SJCRH30 (cell line): ENCODE measurements at regions not wholly inside any gene's neighbourhood (a gene's known extent, or its start where the extent isn't known, plus 50 kb on each side); places are given as distances from the start of the nearest gene placed in this dataset.
"Not testable (repeated sequence)": the region's sequence is repeated elsewhere in the genome, so short reads cannot be mapped to it uniquely, and the experiment has no call there.

Source experiments
- DNase-seq, 2 experiments: peaks; one replicate each; pipeline ENCODE4 v3.0.0-alpha.2; 2015 to 2020
- H3K27ac ChIP-seq: fragments of 250-450 bp; sonication (Bioruptor Pico); 2 replicates; pipeline ENCODE4 v1.5.1; 2020; ENCODE audit warnings: mild to moderate bottlenecking, moderate library complexity
- H3K27me3 ChIP-seq: fragments of 250-450 bp; sonication (Bioruptor Pico); 2 replicates; pipeline ENCODE4 v1.5.1; 2020; ENCODE audit warnings: mild to moderate bottlenecking, moderate library complexity
- H3K36me3 ChIP-seq: fragments of 250-450 bp; sonication (Bioruptor Pico); 2 replicates; pipeline ENCODE4 v1.5.1; 2020; ENCODE audit warnings: mild to moderate bottlenecking, moderate library complexity
- H3K4me1 ChIP-seq: fragments of 250-450 bp; sonication (Bioruptor Pico); 2 replicates; pipeline ENCODE4 v1.5.1; 2020; ENCODE audit warnings: mild to moderate bottlenecking, moderate library complexity
- H3K4me3 ChIP-seq: fragments of 250-450 bp; sonication (Bioruptor Pico); 2 replicates; pipeline ENCODE4 v1.5.1; 2020; ENCODE audit warnings: mild to moderate bottlenecking, moderate library complexity
- H3K9me3 ChIP-seq: fragments of 250-450 bp; sonication (Bioruptor Pico); replicated peaks from 2 replicates; pipeline ENCODE4 v1.5.1; 2020; ENCODE audit warnings: mild to moderate bottlenecking, moderate library complexity

DNA sequence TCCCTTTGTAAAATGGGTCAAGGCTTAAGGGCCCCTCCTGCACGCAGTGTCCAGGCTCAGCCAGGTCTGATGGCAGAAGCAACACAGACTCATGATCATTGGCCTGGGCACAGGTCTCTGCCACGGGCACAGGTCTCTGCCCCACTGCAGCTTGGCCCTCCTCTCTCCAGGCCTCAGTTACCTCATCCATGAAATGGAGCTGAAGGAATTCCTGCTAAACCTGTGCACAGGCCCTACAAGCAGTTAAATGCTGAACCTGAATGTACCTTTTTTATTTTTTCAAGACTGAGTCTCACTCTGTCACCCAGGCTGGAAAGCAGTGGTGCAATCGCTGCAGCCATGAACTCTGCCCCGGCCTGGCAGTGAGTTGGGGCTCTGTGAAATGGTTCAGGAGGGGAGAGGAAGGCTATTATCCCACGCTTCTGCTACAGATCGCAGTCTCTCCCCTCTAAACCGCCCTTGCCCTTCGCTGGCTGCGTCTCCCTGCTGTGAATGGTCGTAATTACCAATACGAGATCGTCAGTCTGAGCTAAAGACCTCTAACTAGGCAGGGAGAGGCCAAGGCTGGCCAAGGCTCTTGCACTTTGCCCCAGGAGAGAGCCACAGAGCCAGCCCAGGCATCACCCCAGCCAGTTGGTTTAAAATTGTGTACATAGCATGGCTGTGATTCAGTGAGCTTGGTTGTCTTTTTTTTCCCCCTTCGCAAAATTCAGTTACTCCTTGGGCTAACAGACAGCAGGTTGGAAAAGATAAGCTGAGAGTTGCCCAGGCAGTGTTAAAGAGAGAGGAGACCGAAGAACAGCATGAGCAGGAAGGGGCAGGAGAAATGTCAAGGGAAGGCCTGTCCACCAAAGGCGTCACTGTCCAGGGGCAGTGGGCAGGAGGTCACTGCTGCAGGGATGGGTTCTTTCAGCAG is 93.0 kb upstream of the KCTD7 start:
- no peaks in the 10 kb centered on the region for H3K9me3 ChIP-seq
- no peaks in the 10 kb centered on the region for H3K36me3 ChIP-seq
- no peak overlapping the region for H3K27ac ChIP-seq
- no peaks in the 10 kb centered on the region for H3K27me3 ChIP-seq
- H3K4me3 ChIP-seq = no peak overlapping the region
- no peaks in the 10 kb centered on the region for H3K4me1 ChIP-seq
- DNase-seq = no peak

DNA sequence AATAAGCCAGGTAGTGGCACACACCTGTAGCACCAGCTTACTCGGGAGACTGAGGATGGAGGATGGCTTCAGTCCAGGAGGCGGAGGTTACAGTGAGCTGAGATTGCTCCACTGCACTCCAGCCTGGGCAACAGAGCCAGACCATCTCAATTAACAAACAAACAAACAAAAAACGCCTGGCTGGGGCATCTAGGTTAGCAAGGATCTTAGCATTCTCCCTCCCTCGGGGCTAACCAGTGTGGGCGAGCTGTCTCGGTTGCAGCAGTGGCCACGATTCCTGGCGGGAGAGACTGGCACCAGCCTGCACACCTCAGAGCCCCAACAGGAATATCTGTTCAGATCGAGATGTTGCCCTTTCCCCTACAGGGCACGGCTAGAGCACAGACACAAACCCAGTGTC is 91.3 kb upstream of the KCTD7 start:
- H3K27me3 ChIP-seq = no peaks in the 10 kb centered on the region
- no peaks in the 10 kb centered on the region for H3K9me3 ChIP-seq
- no peaks in the 10 kb centered on the region; the same call in 1 of the 2 replicates for H3K36me3 ChIP-seq
- H3K27ac ChIP-seq = no peak overlapping the region
- DNase-seq = no peak
- no peak overlapping the region for H3K4me3 ChIP-seq
- H3K4me1 ChIP-seq = no peaks in the 10 kb centered on the region

DNA sequence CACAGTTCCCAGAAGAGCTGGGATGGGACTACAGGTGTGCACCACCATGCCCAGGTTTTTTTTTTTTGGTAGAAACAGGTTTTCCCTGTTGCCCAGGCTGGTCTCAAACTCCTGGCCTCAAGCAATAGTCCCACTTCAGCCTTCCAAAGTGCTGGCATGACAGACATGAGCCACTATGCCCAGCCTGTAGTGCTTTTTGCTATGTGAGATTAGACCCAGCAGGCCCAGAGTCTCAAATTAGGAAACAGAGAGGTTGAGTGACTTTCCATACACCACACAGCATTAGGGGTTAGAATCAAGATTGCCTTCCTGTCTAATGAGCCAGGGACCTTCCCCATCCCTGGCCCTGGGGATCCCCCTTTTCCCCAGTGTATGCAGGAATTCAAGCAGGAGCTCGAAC is 90.8 kb upstream of the KCTD7 start:
- no peak overlapping the region for H3K27ac ChIP-seq
- no peaks in the 10 kb centered on the region for H3K4me1 ChIP-seq
- DNase-seq = no peak
- H3K4me3 ChIP-seq = no peak overlapping the region
- H3K36me3 ChIP-seq = no peaks in the 10 kb centered on the region; the same call in 1 of the 2 replicates
- H3K9me3 ChIP-seq = no peaks in the 10 kb centered on the region
- no peaks in the 10 kb centered on the region for H3K27me3 ChIP-seq

DNA sequence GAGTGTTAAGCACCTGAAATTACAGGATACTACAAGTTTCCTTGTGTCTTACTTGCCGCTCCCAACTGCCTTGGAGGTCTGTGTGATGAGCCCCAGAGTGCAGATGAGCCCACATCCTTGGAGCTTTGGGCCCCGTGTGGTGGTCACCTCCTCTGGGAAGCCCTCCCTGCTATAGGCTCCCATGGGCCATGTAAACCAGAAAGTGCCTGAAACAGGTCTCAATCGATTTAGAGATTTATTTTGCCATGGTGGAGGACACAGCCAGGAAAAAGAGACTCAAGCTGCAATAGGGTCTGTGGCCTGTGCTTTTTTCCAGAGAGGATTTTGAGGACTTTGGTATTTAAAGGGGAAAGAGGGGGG is 89.4 kb upstream of the KCTD7 start:
- no peak for DNase-seq
- Histone ChIP-seq H3K27ac (no peak overlapping the region), H3K4me1 (no peaks in the 10 kb centered on the region), H3K4me3 (no peak overlapping the region), H3K36me3 (no peaks in the 10 kb centered on the region; the same call in 1 of the 2 replicates), H3K9me3 (no peaks in the 10 kb centered on the region), H3K27me3 (no peaks in the 10 kb centered on the region)

DNA sequence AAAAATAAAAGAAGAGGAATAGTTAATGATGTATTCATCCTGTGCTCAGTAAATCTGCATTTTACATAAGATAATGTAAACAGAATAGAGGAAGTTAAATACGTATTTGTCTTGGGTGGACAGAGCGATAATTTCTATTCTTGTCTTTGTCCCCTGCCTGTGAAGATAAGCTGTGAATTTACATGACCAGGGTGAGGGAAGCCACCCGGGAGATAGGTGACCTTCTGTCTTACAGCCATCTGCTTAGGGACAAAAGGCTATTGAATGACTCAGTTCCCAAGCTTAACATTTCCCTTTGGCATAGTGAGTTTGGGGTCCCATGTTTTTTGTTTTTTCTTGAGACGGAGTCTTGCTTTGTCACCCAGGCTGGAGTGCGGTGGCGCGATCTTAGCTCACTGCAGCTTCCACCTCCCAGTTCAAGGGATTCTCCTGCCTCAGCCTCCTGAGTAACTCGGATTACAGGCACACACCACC is 88.7 kb upstream of the KCTD7 start:
- Histone ChIP-seq H3K9me3 (no peaks in the 10 kb centered on the region), H3K27ac (no peak overlapping the region), H3K27me3 (no peaks in the 10 kb centered on the region), H3K36me3 (no peaks in the 10 kb centered on the region; the same call in 1 of the 2 replicates), H3K4me3 (no peak overlapping the region), H3K4me1 (no peaks in the 10 kb centered on the region)
- no peak for DNase-seq

DNA sequence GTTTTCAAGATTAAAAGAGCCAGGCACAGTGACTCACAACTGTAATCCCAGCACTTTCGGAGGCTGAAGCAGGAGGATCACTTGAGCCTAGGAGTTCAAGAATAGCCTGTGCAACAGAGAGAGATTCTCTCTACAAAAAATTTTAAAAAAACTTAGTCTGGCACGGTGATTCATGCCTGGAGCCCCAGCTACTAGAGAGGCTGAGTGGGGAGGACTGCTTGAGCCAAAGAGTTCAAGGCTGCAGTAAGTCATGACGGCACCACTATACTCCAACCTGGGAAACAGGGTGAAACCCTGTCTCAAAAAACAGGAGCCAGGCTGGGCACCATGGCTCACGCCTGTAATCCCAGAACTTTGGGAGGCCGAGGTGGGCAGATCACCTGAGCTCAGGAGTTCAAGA is 86.6 kb upstream of the KCTD7 start:
- Histone ChIP-seq H3K36me3 (no peaks in the 10 kb centered on the region; the same call in 1 of the 2 replicates), H3K9me3 (no peaks in the 10 kb centered on the region), H3K4me1 (no peaks in the 10 kb centered on the region), H3K27me3 (no peaks in the 10 kb centered on the region), H3K27ac (no peak overlapping the region), H3K4me3 (no peak overlapping the region)
- DNase-seq = no peak

DNA sequence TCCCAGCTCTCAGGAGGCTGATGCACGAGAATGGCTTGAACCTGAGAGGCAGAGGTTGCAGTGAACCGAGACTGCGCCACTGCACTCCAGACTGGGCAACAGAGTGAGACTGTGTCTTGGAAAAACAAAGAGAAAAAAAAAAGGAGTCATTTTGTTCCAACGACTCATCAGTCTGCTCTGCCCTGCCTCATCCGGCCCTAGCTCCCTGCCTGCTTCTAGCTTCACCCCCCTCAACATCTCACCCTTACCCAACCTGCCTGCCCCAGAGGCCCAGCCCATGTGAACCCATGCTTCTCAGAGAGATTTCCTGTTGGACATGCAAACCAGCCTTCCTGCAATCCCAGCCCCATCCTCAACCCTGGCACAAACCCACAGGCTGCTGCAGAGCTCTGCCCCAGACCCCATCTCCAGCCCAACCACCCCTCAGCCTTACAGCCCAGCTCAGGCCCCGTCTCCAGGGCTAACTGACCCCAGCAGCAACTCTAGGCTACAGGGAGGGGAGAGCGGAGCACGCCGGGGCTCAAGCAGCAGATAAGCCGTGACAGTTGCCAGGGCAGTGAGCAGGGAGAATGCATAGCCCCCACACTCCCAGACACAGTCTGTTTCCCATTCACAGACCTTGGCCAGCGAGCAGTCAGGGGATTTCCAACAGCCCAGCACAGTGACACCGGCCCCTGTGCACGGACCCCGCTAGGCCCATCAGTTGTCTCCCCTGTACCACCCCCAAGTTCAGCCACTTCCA is 86.0 kb upstream of the KCTD7 start:
- Histone ChIP-seq H3K27ac (no peak overlapping the region), H3K4me1 (no peaks in the 10 kb centered on the region), H3K27me3 (no peaks in the 10 kb centered on the region), H3K4me3 (no peak overlapping the region), H3K36me3 (peaks cover 5% of the 10 kb centered on the region; the same call in 1 of the 2 replicates), H3K9me3 (no peaks in the 10 kb centered on the region)
- DNase-seq = no peak

DNA sequence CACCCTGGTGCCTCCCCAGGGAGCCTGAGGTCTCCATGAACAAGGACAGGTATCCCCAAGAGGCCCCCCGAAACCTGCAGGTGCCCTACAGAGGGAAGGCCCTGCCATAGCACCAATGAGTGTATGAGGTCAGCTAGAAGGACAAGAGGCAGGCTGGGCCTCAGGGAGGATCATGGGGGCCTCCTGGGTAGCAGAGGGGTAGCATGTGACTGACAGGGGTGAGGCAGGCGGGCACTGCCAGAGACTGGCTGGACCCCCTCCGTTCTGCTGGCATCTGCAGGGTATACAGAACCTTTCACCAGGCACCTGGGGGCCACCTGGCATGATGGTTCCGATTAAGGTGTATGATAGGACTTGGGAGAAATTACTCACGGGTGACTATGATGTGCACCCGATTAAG is 79.2 kb upstream of the KCTD7 start:
- H3K27ac ChIP-seq = no peak overlapping the region
- no peaks in the 10 kb centered on the region for H3K4me1 ChIP-seq
- H3K36me3 ChIP-seq = peaks cover 39% of the 10 kb centered on the region
- H3K4me3 ChIP-seq = no peak overlapping the region
- H3K9me3 ChIP-seq = no peaks in the 10 kb centered on the region
- DNase-seq = no peak
- no peaks in the 10 kb centered on the region for H3K27me3 ChIP-seq

DNA sequence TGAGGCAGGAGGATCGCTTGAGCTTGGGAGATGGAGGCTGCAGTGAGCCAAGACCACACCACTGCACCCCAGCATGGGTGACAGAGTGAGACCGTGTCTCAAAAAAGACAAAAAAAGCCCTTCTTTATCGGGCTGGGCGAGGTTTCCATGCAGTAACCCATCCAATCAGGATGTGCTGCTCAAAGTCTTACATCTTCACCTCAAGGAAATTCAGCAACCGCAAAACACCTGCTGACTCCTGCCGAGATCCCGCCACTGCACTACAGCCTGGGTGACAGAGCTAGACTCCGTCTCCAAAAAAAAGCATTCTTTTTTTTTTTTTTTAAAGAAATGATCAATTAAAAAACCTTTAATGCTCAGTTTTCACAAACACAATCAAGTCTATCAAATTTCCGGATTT is 75.7 kb upstream of the KCTD7 start:
- Histone ChIP-seq H3K27ac (no peak overlapping the region), H3K36me3 (peaks cover 39% of the 10 kb centered on the region)
- no peak for DNase-seq

DNA sequence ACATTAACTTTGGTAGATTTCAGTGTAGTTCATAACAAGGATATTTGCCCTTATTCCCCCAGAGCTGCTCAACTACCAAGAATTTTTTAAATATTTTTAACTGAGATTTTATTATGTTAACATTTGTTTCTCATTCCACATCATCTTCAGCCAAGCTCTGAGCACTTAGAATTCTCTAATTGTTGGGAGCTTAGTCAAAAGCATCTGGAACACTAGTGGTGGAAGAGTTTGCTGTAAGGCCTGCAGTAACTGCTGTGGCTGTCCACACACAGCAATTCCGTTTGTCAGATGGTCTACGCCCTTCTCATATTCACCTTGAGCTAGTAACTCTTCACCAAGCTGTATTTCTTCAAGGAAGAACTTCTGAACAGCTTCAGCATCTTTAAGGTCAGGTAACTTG is 75.0 kb upstream of the KCTD7 start:
- not testable (repeated sequence) for H3K27me3 ChIP-seq, H3K4me3 ChIP-seq, H3K9me3 ChIP-seq, DNase-seq, H3K4me1 ChIP-seq, H3K27ac ChIP-seq
- peaks cover 35% of the 10 kb centered on the region for H3K36me3 ChIP-seq

More for the DNA sequence above, 75.7 kb upstream of the KCTD7 start:
- Histone ChIP-seq H3K4me3 (no peak overlapping the region), H3K9me3 (no peaks in the 10 kb centered on the region), H3K27me3 (no peaks in the 10 kb centered on the region), H3K4me1 (no peaks in the 10 kb centered on the region)

DNA sequence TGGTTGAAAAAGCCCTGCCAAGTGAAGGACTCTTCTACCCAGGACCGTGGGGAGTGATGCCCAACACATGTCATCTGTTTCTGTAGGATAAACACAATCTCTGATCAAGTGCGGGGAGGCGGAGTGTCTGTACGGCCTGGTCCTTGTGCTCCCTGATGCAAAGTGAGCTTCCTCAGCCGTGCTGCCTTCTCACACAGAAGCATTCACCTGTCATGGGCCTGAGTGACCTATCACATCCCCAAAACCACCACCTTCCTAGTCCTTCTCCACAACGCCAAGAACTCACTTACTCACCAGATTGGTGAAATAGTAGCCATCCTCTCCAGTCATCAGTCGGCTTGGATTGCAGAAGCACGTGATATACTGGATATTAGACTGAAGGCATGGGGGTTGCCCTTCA is 74.4 kb upstream of the KCTD7 start:
- H3K9me3 ChIP-seq, H3K27me3 ChIP-seq, H3K4me3 ChIP-seq, H3K27ac ChIP-seq, H3K4me1 ChIP-seq, DNase-seq: not testable (repeated sequence)
- H3K36me3 ChIP-seq = peaks cover 37% of the 10 kb centered on the region

DNA sequence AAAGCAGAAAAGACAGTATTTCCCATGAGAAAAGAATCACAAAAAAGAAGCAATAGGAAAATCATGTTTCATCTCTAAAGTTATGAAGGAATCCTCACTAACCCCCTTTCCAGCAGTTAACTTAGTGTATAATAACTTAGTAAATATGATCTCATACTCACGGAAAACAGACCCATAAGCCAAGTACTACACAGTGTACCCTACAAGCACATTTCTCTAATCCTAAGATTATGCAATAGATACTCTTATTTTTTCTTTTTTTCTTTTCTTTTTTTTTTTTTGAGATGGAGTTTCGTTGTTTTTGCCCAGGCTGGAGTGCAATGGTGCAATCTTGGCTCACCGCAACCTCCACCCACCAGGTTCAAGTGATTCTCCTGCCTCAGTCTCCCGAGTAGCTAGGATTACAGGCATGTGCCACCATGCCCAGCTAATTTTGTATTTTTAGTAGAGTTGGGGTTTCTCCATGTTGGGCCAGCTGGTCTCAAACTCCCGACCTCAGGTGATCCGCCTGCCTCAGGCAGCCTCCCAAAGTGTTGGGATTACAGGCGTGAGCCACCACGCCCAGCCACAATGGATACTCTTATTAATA is 73.7 kb upstream of the KCTD7 start:
- DNase-seq, H3K4me1 ChIP-seq, H3K4me3 ChIP-seq, H3K27me3 ChIP-seq, H3K27ac ChIP-seq, H3K9me3 ChIP-seq: not testable (repeated sequence)
- peaks cover 38% of the 10 kb centered on the region for H3K36me3 ChIP-seq

DNA sequence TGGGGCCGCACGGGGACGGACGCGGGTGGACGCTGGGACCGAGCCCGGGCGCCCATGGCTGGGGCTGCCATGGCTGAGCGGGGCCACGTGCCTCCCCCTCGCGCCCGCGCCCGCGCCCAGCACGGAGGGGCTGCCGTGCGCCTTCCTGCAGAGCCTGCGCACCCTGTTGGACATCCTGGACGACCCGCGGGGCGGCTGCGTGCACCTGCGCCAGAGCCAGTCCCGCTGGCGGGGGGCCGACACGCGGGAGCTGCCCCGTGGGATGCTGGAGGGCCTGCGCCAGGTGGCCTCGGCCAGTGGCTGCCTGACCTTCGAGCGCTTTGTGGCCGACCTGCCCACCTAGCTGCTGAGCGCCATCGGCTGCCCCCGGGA is 72.5 kb upstream of the KCTD7 start:
- no peak overlapping the region for H3K27ac ChIP-seq
- no peak overlapping the region for H3K4me3 ChIP-seq
- peaks cover 41% of the 10 kb centered on the region for H3K36me3 ChIP-seq
- H3K27me3 ChIP-seq = no peaks in the 10 kb centered on the region
- H3K4me1 ChIP-seq = no peaks in the 10 kb centered on the region
- H3K9me3 ChIP-seq = no peaks in the 10 kb centered on the region
- no peak for DNase-seq

DNA sequence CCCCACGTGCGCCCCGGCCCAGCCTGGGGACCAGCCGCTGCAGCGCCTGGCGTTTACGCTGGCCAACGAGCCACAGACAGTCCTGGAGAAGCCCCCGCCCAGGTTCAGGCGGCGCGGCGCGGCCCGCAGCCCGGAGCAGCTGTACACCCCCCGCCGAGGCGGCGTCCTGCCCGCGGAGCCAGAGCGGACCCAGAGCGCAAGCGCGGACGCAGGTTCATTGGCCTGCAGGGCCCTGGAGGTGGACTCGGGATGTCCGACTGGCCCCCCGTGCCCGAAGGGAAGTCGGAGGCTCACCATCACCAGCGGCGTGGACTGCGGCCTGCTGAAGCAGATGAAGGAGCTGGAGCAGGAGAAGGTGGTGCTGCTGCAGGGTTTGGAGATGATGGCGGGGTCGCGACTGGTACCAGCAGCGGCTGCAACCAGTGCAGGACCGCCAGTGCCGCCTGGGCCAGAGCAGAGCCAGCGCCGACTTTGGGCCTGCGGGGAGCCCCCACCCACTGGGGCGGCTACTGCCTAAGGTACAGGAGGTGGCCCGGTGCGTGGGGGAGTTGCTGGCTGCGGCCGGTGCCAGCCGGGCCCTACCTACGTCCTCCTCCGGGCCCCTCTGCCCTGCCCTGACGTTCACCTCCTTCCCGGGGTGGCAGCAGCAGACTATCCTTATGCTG is 72.0 kb upstream of the KCTD7 start:
- Histone ChIP-seq H3K27ac (no peak overlapping the region), H3K4me1 (no peaks in the 10 kb centered on the region)

More for the DNA sequence above, 72.0 kb upstream of the KCTD7 start:
- peaks cover 36% of the 10 kb centered on the region for H3K36me3 ChIP-seq
- DNase-seq = no peak
- H3K4me3 ChIP-seq = no peak overlapping the region
- H3K27me3 ChIP-seq = no peaks in the 10 kb centered on the region
- no peaks in the 10 kb centered on the region for H3K9me3 ChIP-seq
